T-cell (primary cell): ENCODE measurements at regions not wholly inside any gene's neighbourhood (a gene's known extent, or its start where the extent isn't known, plus 50 kb on each side); places are given as distances from the start of the nearest gene placed in this dataset.

ENCODE experiments used
- ATAC-seq, 4 experiments: fragments of 200-7000 bp in 3 of 4; fragments of 150-1000 bp in 1 of 4; cut with Tn5 transposase; replicated peaks in 1 of 4; 1 replicate in 3 of 4; 2 replicates in 1 of 4; pipeline ENCODE4 v1.10.0; 2021; ENCODE audit warnings: moderate library complexity in 3 of 4, mild to moderate bottlenecking in 2 of 4, moderate number of reproducible peaks in 1 of 4
- CTCF ChIA-PET, 2 donors: fragments of 300-600 bp; sonication (Branson Sonifier 250); formaldehyde crosslinking; loops; one replicate each; lab custom pipeline; 2022; ENCODE audit warnings: antibody characterized with exemption in 2 of 2; lab: Charles Lee
- POLR2A ChIA-PET, 2 donors: fragments of 300-600 bp; sonication (Branson Sonifier 250); formaldehyde crosslinking; loops; one replicate each; lab custom pipeline; 2022; ENCODE audit warnings: antibody characterized with exemption in 2 of 2; lab: Charles Lee
- DNase-seq, 35 experiments: peaks; one replicate each; pipeline versions ENCODE4 v3.0.0 to v3.0.0-alpha.2; 2013 to 2023
- H3K27ac ChIP-seq: one replicate; pipeline ENCODE4 v1.5.1; 2013; ENCODE audit warnings: low read length
- H3K27me3 ChIP-seq, 2 experiments: replicated peaks in 1 of 2; 1 replicate in 1 of 2; 2 replicates in 1 of 2; pipeline versions ENCODE4 v1.6.1 to v1.7.0; 2013; ENCODE audit warnings: low read length in 1 of 2, mixed read lengths in 1 of 2; ENCODE audit not compliant: control insufficient read depth in 2 of 2, insufficient read depth in 2 of 2; ENCODE audit errors: extremely low read depth in 1 of 2
- H3K36me3 ChIP-seq, 2 donors: 1 replicate in 1 of 2; 2 replicates in 1 of 2; pipeline versions ENCODE4 v1.6.1 to v1.7.0; 2013; ENCODE audit warnings: low read length in 1 of 2; ENCODE audit not compliant: control insufficient read depth in 2 of 2, insufficient read depth in 1 of 2; ENCODE audit errors: extremely low read depth in 1 of 2
- H3K4me1 ChIP-seq, 2 experiments: 1 replicate in 1 of 2; 2 replicates in 1 of 2; pipeline versions ENCODE4 v1.6.1 to v1.7.0; 2013; ENCODE audit warnings: low read length in 2 of 2, mixed read lengths in 1 of 2; ENCODE audit not compliant: insufficient read depth in 2 of 2, control insufficient read depth in 1 of 2; ENCODE audit errors: extremely low read depth in 1 of 2
- H3K4me3 ChIP-seq, 2 donors: 1 replicate in 1 of 2; 2 replicates in 1 of 2; pipeline versions ENCODE4 v1.5.1 to v1.7.0; 2013; ENCODE audit warnings: mild to moderate bottlenecking in 2 of 2, low read length in 1 of 2, moderate library complexity in 1 of 2; ENCODE audit not compliant: control insufficient read depth in 1 of 2; ENCODE audit errors: extremely low read depth in 1 of 2
- H3K9me3 ChIP-seq: 2 replicates; pipeline ENCODE4 v1.7.0; 2013
- H3K27ac Mint-ChIP-seq, 2 donors: one replicate each; pipeline ENCODE4 v1.8.0; 2020 to 2021; ENCODE audit warnings: mild to moderate bottlenecking in 2 of 2, mixed read lengths in 2 of 2
- H3K27me3 Mint-ChIP-seq, 2 donors: one replicate each; pipeline ENCODE4 v1.8.0; 2021 to 2022; ENCODE audit warnings: mixed read lengths in 2 of 2
- H3K36me3 Mint-ChIP-seq: one replicate; pipeline ENCODE4 v1.8.0; 2021; ENCODE audit warnings: mixed read lengths
- H3K4me1 Mint-ChIP-seq, 3 donors: one replicate each; pipeline ENCODE4 v1.8.0; 2020 to 2022; ENCODE audit warnings: mixed read lengths in 3 of 3, mild to moderate bottlenecking in 1 of 3
- H3K4me3 Mint-ChIP-seq, 3 donors: one replicate each; pipeline ENCODE4 v1.8.0; 2020 to 2022; ENCODE audit warnings: mild to moderate bottlenecking in 3 of 3, mixed read lengths in 3 of 3, moderate library complexity in 3 of 3
- H3K9me3 Mint-ChIP-seq, 3 donors: one replicate each; pipeline ENCODE4 v1.8.0; 2020 to 2022; ENCODE audit warnings: mixed read lengths in 3 of 3
- WGBS: methylation state at CpG from one replicate; pipeline ENCODE4 v1.1.5; 2013; ENCODE audit warnings: missing lambda C conversion rate; ENCODE audit not compliant: insufficient coverage; 5-methylcytosine and 5-hydroxymethylcytosine counted together

GRCh38 chr17:71409137-71409536 is 711.7 kb upstream of the SOX9 start:
- POLR2A ChIA-PET: no interaction called here
- no peaks in the 10 kb centered on the region for H3K27me3 ChIP-seq
- DNase-seq (no peak), ATAC-seq (no peak)
- CTCF ChIA-PET: interaction anchor here in 1 of 2 donors (0.6 to 0.7 kb wide), 2 partner anchors 8 to 1429 kb away, joined by 4 to 5 read pairs; no protein-coding TSS in a partner anchor
- H3K4me1 ChIP-seq: no peaks in the 10 kb centered on the region
- no peaks in the 10 kb centered on the region for H3K36me3 ChIP-seq
- no peak overlapping the region for H3K4me3 Mint-ChIP-seq
- no peaks in the 10 kb centered on the region for H3K4me1 Mint-ChIP-seq
- H3K27ac Mint-ChIP-seq: no peak overlapping the region
- peaks cover 0 to 4% (median 3%) of the 10 kb centered on the region in 3 donors for H3K9me3 Mint-ChIP-seq
- no peak overlapping the region for H3K4me3 ChIP-seq
- no peaks in the 10 kb centered on the region for H3K36me3 Mint-ChIP-seq
- H3K27me3 Mint-ChIP-seq: no peaks in the 10 kb centered on the region
- no peak overlapping the region for H3K27ac ChIP-seq
- H3K9me3 ChIP-seq: no peaks in the 10 kb centered on the region
- WGBS: no CpG with 5 or more reads among the region's 1 CpG

GRCh38 chr17:71409712-71410111 is 711.1 kb upstream of the SOX9 start:
- no peak overlapping the region for H3K27ac ChIP-seq
- no peak overlapping the region for H3K27ac Mint-ChIP-seq
- H3K27me3 ChIP-seq: no peaks in the 10 kb centered on the region
- H3K36me3 Mint-ChIP-seq: no peaks in the 10 kb centered on the region
- H3K27me3 Mint-ChIP-seq: peaks cover 0 to 2% of the 10 kb centered on the region in 2 donors
- no peaks in the 10 kb centered on the region for H3K9me3 ChIP-seq
- no peaks in the 10 kb centered on the region for H3K4me1 Mint-ChIP-seq
- H3K4me3 ChIP-seq: no peak overlapping the region
- peaks cover 0 to 8% (median 6%) of the 10 kb centered on the region in 3 donors for H3K9me3 Mint-ChIP-seq
- WGBS: 97% methylated on average over 4 of the region's 4 CpGs
- H3K4me3 Mint-ChIP-seq: no peak overlapping the region
- DNase-seq (no peak), ATAC-seq (no peak)
- no peaks in the 10 kb centered on the region for H3K4me1 ChIP-seq
- H3K36me3 ChIP-seq: no peaks in the 10 kb centered on the region
- CTCF ChIA-PET: interaction anchor here in 1 of 2 donors (0.6 kb wide), 1 partner anchor 8 kb away, joined by 4 read pairs; no protein-coding TSS in a partner anchor
- POLR2A ChIA-PET: no interaction called here

GRCh38 chr17:71412803-71413202 is 708.0 kb upstream of the SOX9 start:
- no peaks in the 10 kb centered on the region for H3K36me3 Mint-ChIP-seq
- Histone ChIP-seq H3K4me1 (no peaks in the 10 kb centered on the region), H3K27me3 (no peaks in the 10 kb centered on the region), H3K27ac (no peak overlapping the region), H3K36me3 (no peaks in the 10 kb centered on the region), H3K4me3 (no peak overlapping the region), H3K9me3 (no peaks in the 10 kb centered on the region)
- H3K4me3 Mint-ChIP-seq: no peak overlapping the region
- H3K9me3 Mint-ChIP-seq: peaks cover 2 to 8% (median 6%) of the 10 kb centered on the region in 3 donors
- H3K27me3 Mint-ChIP-seq: peaks cover 0 to 2% of the 10 kb centered on the region in 2 donors
- DNase-seq (no peak), ATAC-seq (no peak)
- no peak overlapping the region for H3K27ac Mint-ChIP-seq
- ChIA-PET CTCF (no interaction called here), POLR2A (no interaction called here)
- 64% methylated on average over 2 of the region's 5 CpGs for WGBS
- H3K4me1 Mint-ChIP-seq: no peaks in the 10 kb centered on the region

GRCh38 chr17:71413935-71414334 is 706.9 kb upstream of the SOX9 start:
- WGBS: no CpG with 5 or more reads among the region's 2 CpGs
- H3K36me3 ChIP-seq: no peaks in the 10 kb centered on the region
- H3K4me3 Mint-ChIP-seq: no peak overlapping the region
- H3K9me3 ChIP-seq: no peaks in the 10 kb centered on the region
- no peaks in the 10 kb centered on the region for H3K4me1 Mint-ChIP-seq
- H3K27me3 ChIP-seq: no peaks in the 10 kb centered on the region
- no peak overlapping the region for H3K4me3 ChIP-seq
- ChIA-PET CTCF (no interaction called here), POLR2A (no interaction called here)
- ATAC-seq: no peak
- peaks cover 2 to 8% (median 6%) of the 10 kb centered on the region in 3 donors for H3K9me3 Mint-ChIP-seq
- no peak for DNase-seq
- H3K36me3 Mint-ChIP-seq: no peaks in the 10 kb centered on the region
- no peak overlapping the region for H3K27ac ChIP-seq
- H3K4me1 ChIP-seq: no peaks in the 10 kb centered on the region
- H3K27ac Mint-ChIP-seq: no peak overlapping the region
- peaks cover 0 to 2% of the 10 kb centered on the region in 2 donors for H3K27me3 Mint-ChIP-seq

- H3K36me3 Mint-ChIP-seq: no peaks in the 10 kb centered on the region
- H3K27me3 ChIP-seq: no peaks in the 10 kb centered on the region
- H3K9me3 Mint-ChIP-seq: peaks cover 6 to 9% (median 7%) of the 10 kb centered on the region in 3 donors
- H3K4me3 ChIP-seq: no peak overlapping the region
- H3K9me3 ChIP-seq: no peaks in the 10 kb centered on the region
- H3K36me3 ChIP-seq: no peaks in the 10 kb centered on the region
- no peak overlapping the region for H3K27ac Mint-ChIP-seq
- DNase-seq (no peak), ATAC-seq (no peak)
- POLR2A ChIA-PET: no interaction called here
- WGBS: no CpG with 5 or more reads among the region's 1 CpG
- H3K4me1 Mint-ChIP-seq: no peaks in the 10 kb centered on the region
- H3K27ac ChIP-seq: no peak overlapping the region
- H3K27me3 Mint-ChIP-seq: peaks cover 0 to 2% of the 10 kb centered on the region in 2 donors
- no peak overlapping the region for H3K4me3 Mint-ChIP-seq
- H3K4me1 ChIP-seq: no peaks in the 10 kb centered on the region
- CTCF ChIA-PET: no interaction called here
Observed at GRCh38 chr17:71417142-71417541, 703.7 kb upstream of the SOX9 start.

GRCh38 chr17:71422968-71423367 is 697.9 kb upstream of the SOX9 start:
- Histone ChIP-seq H3K27me3 (no peaks in the 10 kb centered on the region), H3K27ac (no peak overlapping the region), H3K9me3 (no peaks in the 10 kb centered on the region), H3K4me3 (no peak overlapping the region), H3K36me3 (no peaks in the 10 kb centered on the region), H3K4me1 (no peaks in the 10 kb centered on the region)
- POLR2A ChIA-PET: no interaction called here
- no peaks in the 10 kb centered on the region for H3K4me1 Mint-ChIP-seq
- no peak for DNase-seq
- H3K4me3 Mint-ChIP-seq: no peak overlapping the region
- CTCF ChIA-PET: no interaction called here
- H3K9me3 Mint-ChIP-seq: peaks cover 9 to 20% (median 11%) of the 10 kb centered on the region in 3 donors
- no peak overlapping the region for H3K27ac Mint-ChIP-seq
- no peak for ATAC-seq
- no peaks in the 10 kb centered on the region for H3K27me3 Mint-ChIP-seq
- 60% methylated on average over 1 of the region's 1 CpG for WGBS
- H3K36me3 Mint-ChIP-seq: no peaks in the 10 kb centered on the region
